ENCODE measurements at regions not wholly inside any gene's neighbourhood (a gene's known extent, or its start where the extent isn't known, plus 50 kb on each side); places are given as distances from the start of the nearest gene placed in this dataset.

DNA sequence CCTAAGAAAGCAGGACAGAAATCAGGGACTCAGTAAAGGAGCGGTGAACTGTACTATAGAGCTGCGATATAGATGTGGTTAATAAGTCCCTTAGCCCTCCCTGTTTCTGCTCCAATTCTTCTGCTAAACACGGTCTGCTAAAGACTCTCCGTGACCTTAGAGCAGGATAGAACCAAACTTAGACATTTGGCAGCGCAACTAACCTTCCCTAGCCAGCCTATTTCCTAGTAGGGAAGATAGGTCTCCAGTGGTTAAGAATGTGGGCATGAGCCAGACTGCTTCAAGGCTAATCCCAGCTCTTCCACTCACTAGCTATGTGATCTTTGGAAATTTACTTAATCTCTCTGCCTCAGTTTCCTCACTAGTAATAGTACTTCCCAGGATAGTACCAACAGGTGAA lies 193.6 kb upstream of the IL12A start:
- intact Hi-C loops (cut with micrococcal nuclease; ENCODE audit: unreplicated experiment) = no loop called here
- Histone ChIP-seq H3K9me3 (ENCODE audit: low read length) (no peaks in the 10 kb centered on the region), H3K4me3 (ENCODE audit: low read depth, low read length, poor library complexity, severe bottlenecking) (no peak overlapping the region), H3K9me2 (ENCODE audit: insufficient read depth, low read length) (no peaks in the 10 kb centered on the region), H3K27ac (ENCODE audit: low read depth, low read length, poor library complexity, severe bottlenecking) (no peak overlapping the region), H3K79me2 (ENCODE audit: insufficient read depth, low read depth, low read length) (no peaks in the 10 kb centered on the region), H4K20me1 (ENCODE audit: insufficient read depth, low read length) (no peaks in the 10 kb centered on the region), H3K36me3 (ENCODE audit: insufficient read depth, low read length) (no peaks in the 10 kb centered on the region), H3K4me1 (ENCODE audit: insufficient read depth, low read length, poor library complexity, severe bottlenecking) (no peaks in the 10 kb centered on the region), H3K4me2 (ENCODE audit: low read length) (no peak overlapping the region), H2AFZ (ENCODE audit: low read length) (no peak overlapping the region)
- no TSS peak for BruUV-seq (replicated peaks)
- TF ChIP-seq, protein P1, sequence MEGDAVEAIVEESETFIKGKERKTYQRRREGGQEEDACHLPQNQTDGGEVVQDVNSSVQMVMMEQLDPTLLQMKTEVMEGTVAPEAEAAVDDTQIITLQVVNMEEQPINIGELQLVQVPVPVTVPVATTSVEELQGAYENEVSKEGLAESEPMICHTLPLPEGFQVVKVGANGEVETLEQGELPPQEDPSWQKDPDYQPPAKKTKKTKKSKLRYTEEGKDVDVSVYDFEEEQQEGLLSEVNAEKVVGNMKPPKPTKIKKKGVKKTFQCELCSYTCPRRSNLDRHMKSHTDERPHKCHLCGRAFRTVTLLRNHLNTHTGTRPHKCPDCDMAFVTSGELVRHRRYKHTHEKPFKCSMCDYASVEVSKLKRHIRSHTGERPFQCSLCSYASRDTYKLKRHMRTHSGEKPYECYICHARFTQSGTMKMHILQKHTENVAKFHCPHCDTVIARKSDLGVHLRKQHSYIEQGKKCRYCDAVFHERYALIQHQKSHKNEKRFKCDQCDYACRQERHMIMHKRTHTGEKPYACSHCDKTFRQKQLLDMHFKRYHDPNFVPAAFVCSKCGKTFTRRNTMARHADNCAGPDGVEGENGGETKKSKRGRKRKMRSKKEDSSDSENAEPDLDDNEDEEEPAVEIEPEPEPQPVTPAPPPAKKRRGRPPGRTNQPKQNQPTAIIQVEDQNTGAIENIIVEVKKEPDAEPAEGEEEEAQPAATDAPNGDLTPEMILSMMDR (conservative IDR thresholded peaks at IDR 0.05; ENCODE audit: low read length) = no peak
- TF ChIP-seq EZH2phosphoT487 (IDR thresholded peaks at IDR 0.05; ENCODE audit: borderline replicate concordance, low read depth, low read length) = no peak
- CTCF ChIA-PET (ENCODE audit: unreplicated experiment) = no interaction called here
- no peak for DNase-seq (ENCODE audit: low spot score)
- POLR2A ChIA-PET = interaction anchor here (1.1 kb wide), 1 partner anchor 10 kb away, joined by 3 read pairs; no protein-coding TSS in a partner anchor

DNA sequence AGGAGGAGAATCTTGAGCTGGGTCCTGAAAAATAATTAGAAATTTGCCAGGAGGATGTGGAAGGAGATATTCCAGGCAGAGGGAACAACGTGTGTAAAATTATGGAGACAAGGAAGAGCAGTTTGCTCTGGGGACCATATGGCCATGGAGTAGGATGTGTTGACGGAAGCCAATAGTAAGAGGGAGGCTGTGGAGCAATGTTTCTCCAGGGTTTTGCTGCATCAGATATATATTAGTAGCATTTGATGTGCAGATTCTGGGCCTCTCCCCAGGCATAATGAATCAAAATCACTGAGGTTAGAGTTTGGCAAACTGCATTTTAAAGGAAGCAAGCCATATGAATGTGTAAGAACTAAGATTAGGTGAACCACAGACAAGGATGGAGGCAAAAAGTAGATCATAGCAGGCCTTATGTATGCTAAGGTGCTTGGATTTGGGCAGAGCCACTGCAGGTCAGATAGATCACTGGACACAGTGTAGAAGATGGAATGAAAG lies 192.9 kb upstream of the IL12A start:
- Histone ChIP-seq H3K4me1 (ENCODE audit: insufficient read depth, low read length, poor library complexity, severe bottlenecking) (no peaks in the 10 kb centered on the region), H3K27ac (ENCODE audit: low read depth, low read length, poor library complexity, severe bottlenecking) (no peak overlapping the region), H4K20me1 (ENCODE audit: insufficient read depth, low read length) (no peaks in the 10 kb centered on the region), H3K9me3 (ENCODE audit: low read length) (no peaks in the 10 kb centered on the region), H2AFZ (ENCODE audit: low read length) (no peak overlapping the region), H3K4me3 (ENCODE audit: low read depth, low read length, poor library complexity, severe bottlenecking) (no peak overlapping the region), H3K9me2 (ENCODE audit: insufficient read depth, low read length) (no peaks in the 10 kb centered on the region), H3K36me3 (ENCODE audit: insufficient read depth, low read length) (no peaks in the 10 kb centered on the region), H3K4me2 (ENCODE audit: low read length) (no peak overlapping the region), H3K79me2 (ENCODE audit: insufficient read depth, low read depth, low read length) (no peaks in the 10 kb centered on the region)
- intact Hi-C loops (cut with micrococcal nuclease; ENCODE audit: unreplicated experiment) = no loop called here
- no TSS peak for BruUV-seq (replicated peaks)
- TF ChIP-seq EZH2phosphoT487 (IDR thresholded peaks at IDR 0.05; ENCODE audit: borderline replicate concordance, low read depth, low read length) = no peak
- TF ChIP-seq, protein P1 (conservative IDR thresholded peaks at IDR 0.05; ENCODE audit: low read length) = no peak
- CTCF ChIA-PET (ENCODE audit: unreplicated experiment) = no interaction called here
- no peak for DNase-seq (ENCODE audit: low spot score)
- POLR2A ChIA-PET = no interaction called here

DNA sequence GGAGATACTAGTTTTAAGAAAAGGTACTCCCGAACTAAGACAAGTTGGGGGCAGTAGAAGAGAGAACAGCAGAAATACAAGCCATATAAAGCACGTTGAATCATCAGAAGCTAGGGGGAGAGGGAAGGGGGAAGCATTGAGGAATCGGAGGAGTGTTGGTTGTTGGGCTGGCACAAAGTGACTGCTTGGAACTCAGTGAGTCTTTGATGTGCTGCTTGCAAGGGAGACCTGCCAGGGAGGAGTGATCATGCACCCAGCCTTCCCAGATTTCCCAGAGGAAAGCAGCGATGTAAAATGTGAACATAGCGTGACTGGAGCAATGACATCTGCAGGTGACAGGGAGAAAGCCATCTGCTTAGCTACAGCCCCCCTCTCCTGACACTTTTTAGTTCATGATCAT lies 192.4 kb upstream of the IL12A start:
- H3K9me2 ChIP-seq (ENCODE audit: insufficient read depth, low read length) = no peaks in the 10 kb centered on the region
- no peak for TF ChIP-seq EZH2phosphoT487 (IDR thresholded peaks at IDR 0.05; ENCODE audit: borderline replicate concordance, low read depth, low read length)
- TF ChIP-seq, protein P1 (conservative IDR thresholded peaks at IDR 0.05; ENCODE audit: low read length) = no peak
- no peak overlapping the region for H3K4me3 ChIP-seq (ENCODE audit: low read depth, low read length, poor library complexity, severe bottlenecking)
- intact Hi-C loops (cut with micrococcal nuclease; ENCODE audit: unreplicated experiment) = no loop called here
- BruUV-seq (replicated peaks) = no TSS peak
- POLR2A ChIA-PET = no interaction called here
- DNase-seq (ENCODE audit: low spot score) = no peak
- CTCF ChIA-PET (ENCODE audit: unreplicated experiment) = no interaction called here
- no peak overlapping the region for H2AFZ ChIP-seq (ENCODE audit: low read length)
- no peaks in the 10 kb centered on the region for H3K4me1 ChIP-seq (ENCODE audit: insufficient read depth, low read length, poor library complexity, severe bottlenecking)
- H3K4me2 ChIP-seq (ENCODE audit: low read length) = no peak overlapping the region
- no peaks in the 10 kb centered on the region for H3K9me3 ChIP-seq (ENCODE audit: low read length)
- H3K27ac ChIP-seq (ENCODE audit: low read depth, low read length, poor library complexity, severe bottlenecking) = no peak overlapping the region
- no peaks in the 10 kb centered on the region for H3K36me3 ChIP-seq (ENCODE audit: insufficient read depth, low read length)
- no peaks in the 10 kb centered on the region for H4K20me1 ChIP-seq (ENCODE audit: insufficient read depth, low read length)
- no peaks in the 10 kb centered on the region for H3K79me2 ChIP-seq (ENCODE audit: insufficient read depth, low read depth, low read length)

All from OCI-LY7 (cell line).